HCT116 (cell line): ENCODE measurements at regions not wholly inside any gene's neighbourhood (a gene's known extent, or its start where the extent isn't known, plus 50 kb on each side); places are given as distances from the start of the nearest gene placed in this dataset.

Experiments used
- ATAC-seq: fragments of 200-7000 bp; cut with Tn5 transposase; 2 replicates; pipeline ENCODE4 v1.9.1; 2020; ENCODE audit warnings: mild to moderate bottlenecking, moderate library complexity
- BruUV-seq: library from RNA; stranded (reverse); fragments of 400-500 nt; replicated peaks from 2 replicates; lab custom pipeline; 2021; lab: Mats Ljungman, UMichigan
- CTCF ChIA-PET: fragments of 300-600 bp; sonication (Branson Sonifier 250); formaldehyde crosslinking; loops from one replicate; lab custom pipeline; 2021; ENCODE audit warnings: antibody characterized with exemption; lab: Charles Lee
- POLR2A ChIA-PET: fragments of 300-600, 350-600 bp; sonication (Branson Sonifier 250); formaldehyde crosslinking; loops from one replicate; lab custom pipeline; 2021; ENCODE audit warnings: antibody characterized with exemption; lab: Charles Lee
- RAD21 ChIA-PET, 2 experiments: fragments of 300-600 bp; sonication (Branson Sonifier 250); formaldehyde crosslinking; loops; one replicate each; lab custom pipeline; 2023; ENCODE audit warnings: low total read pairs in 2 of 2; ENCODE audit not compliant: uncharacterized antibody in 2 of 2, unreplicated experiment in 2 of 2, low non-redundant PET in 1 of 2; lab: Charles Lee
- DNase-seq: peaks from one replicate; pipeline ENCODE4 v3.0.0-alpha.2; 2010; ENCODE audit warnings: low read depth, low spot score
- H2AFZ ChIP-seq: fragments of 200-600 bp; shearing (Covaris generic), sonication (generic); 2 replicates; pipeline ENCODE4 v1.6.1; 2017; ENCODE audit warnings: low read depth, mixed run types, mixed read lengths, antibody characterized with exemption, low read length; ENCODE audit not compliant: poor library complexity, severe bottlenecking
- H3K27ac ChIP-seq: 2 replicates; pipeline ENCODE4 v1.5.1; 2012; ENCODE audit warnings: low read depth, low read length
- H3K27me3 ChIP-seq: fragments of 200-600 bp; sonication (generic); 2 replicates; pipeline ENCODE4 v1.6.1; 2016; ENCODE audit warnings: mixed run types, low read length, mixed read lengths; ENCODE audit not compliant: insufficient read depth
- H3K36me3 ChIP-seq, 2 experiments: fragments of 200-500 bp in 1 of 2; fragments of 200-600 bp in 1 of 2; sonication (Bioruptor generic) in 1 of 2; sonication (generic) in 1 of 2; 2 replicates each; pipeline versions ENCODE4 v1.5.1 to v1.6.1; 2014 to 2016; ENCODE audit warnings: low read length in 2 of 2, inconsistent platforms in 1 of 2, mixed read lengths in 1 of 2, mixed run types in 1 of 2; ENCODE audit not compliant: insufficient read depth in 2 of 2, control insufficient read depth in 1 of 2
- H3K4me1 ChIP-seq, 2 experiments: fragments of 200-600 bp in 1 of 2; sonication (generic) in 1 of 2; 2 replicates each; pipeline versions ENCODE4 v1.5.1 to v1.6.1; 2012 to 2017; ENCODE audit warnings: low read length in 2 of 2, inconsistent platforms in 1 of 2, mild to moderate bottlenecking in 1 of 2, mixed read lengths in 1 of 2, mixed run types in 1 of 2, moderate library complexity in 1 of 2; ENCODE audit not compliant: insufficient read depth in 2 of 2, control insufficient read depth in 1 of 2
- H3K4me2 ChIP-seq: fragments of 200-600 bp; sonication (generic); 2 replicates; pipeline ENCODE4 v1.6.1; 2017; ENCODE audit warnings: mixed run types, low read length, mixed read lengths
- H3K4me3 ChIP-seq, 2 experiments: fragments of 200-600 bp in 1 of 2; sonication (generic) in 1 of 2; replicated peaks in 1 of 2; 2 replicates each; pipeline ENCODE4 v1.5.1; 2011 to 2016; ENCODE audit warnings: low read length in 2 of 2, control low read depth in 1 of 2, low read depth in 1 of 2, mild to moderate bottlenecking in 1 of 2, mixed read lengths in 1 of 2, mixed run types in 1 of 2
- H3K79me2 ChIP-seq: fragments of 200-600 bp; sonication (generic); 2 replicates; pipeline ENCODE4 v1.6.1; 2017; ENCODE audit warnings: mild to moderate bottlenecking, mixed run types, low read length, moderate library complexity, mixed read lengths; ENCODE audit not compliant: insufficient read depth
- H3K9ac ChIP-seq: fragments of 200-600 bp; sonication (generic); 2 replicates; pipeline ENCODE4 v1.6.1; 2016; ENCODE audit warnings: low read length, mixed read lengths
- H3K9me2 ChIP-seq: fragments of 200-600 bp; sonication (generic), shearing (Covaris generic); 2 replicates; pipeline ENCODE4 v1.6.1; 2017; ENCODE audit warnings: mixed run types, mild to moderate bottlenecking, moderate library complexity; ENCODE audit not compliant: insufficient read depth
- H3K9me3 ChIP-seq, 2 experiments: fragments of 200-500 bp in 1 of 2; fragments of 200-600 bp in 1 of 2; sonication (Bioruptor generic) in 1 of 2; sonication (generic) in 1 of 2; 2 replicates each; pipeline ENCODE4 v1.6.1; 2014 to 2017; ENCODE audit warnings: low read length in 2 of 2, mixed read lengths in 2 of 2, inconsistent platforms in 1 of 2, low read depth in 1 of 2, mild to moderate bottlenecking in 1 of 2, mixed run types in 1 of 2, moderate library complexity in 1 of 2; ENCODE audit not compliant: control insufficient read depth in 1 of 2, insufficient read depth in 1 of 2
- H4K20me1 ChIP-seq: fragments of 200-600 bp; sonication (generic), shearing (Covaris generic); 2 replicates; pipeline ENCODE4 v1.6.1; 2017; ENCODE audit warnings: mixed run types, mild to moderate bottlenecking, moderate library complexity; ENCODE audit not compliant: insufficient read depth
- ATF3 ChIP-seq: IDR thresholded peaks from 2 replicates; pipeline ENCODE4 v1.6.1; 2012
- CTCF ChIP-seq, 3 experiments: fragments of 200-600 bp in 1 of 3; sonication (generic) in 1 of 3; IDR thresholded peaks in 2 of 3; conservative IDR thresholded peaks in 1 of 3; 2 replicates each; pipeline ENCODE4 v1.5.1; 2012 to 2017; ENCODE audit warnings: low read depth in 2 of 3, low read length in 2 of 3, antibody characterized with exemption in 1 of 3, borderline replicate concordance in 1 of 3, control low read depth in 1 of 3, mild to moderate bottlenecking in 1 of 3, mixed read lengths in 1 of 3, mixed run types in 1 of 3, moderate library complexity in 1 of 3; ENCODE audit not compliant: insufficient read depth in 1 of 3
- ELF1 ChIP-seq: IDR thresholded peaks from 2 replicates; pipeline ENCODE4 v1.6.1; 2012; ENCODE audit warnings: low read depth, borderline replicate concordance
- EZH2 ChIP-seq: fragments of 200-600 bp; sonication (generic); IDR thresholded peaks from 2 replicates; pipeline ENCODE4 v1.6.1; 2017; ENCODE audit warnings: antibody characterized with exemption, mixed run types
- JUND ChIP-seq: IDR thresholded peaks from 2 replicates; pipeline ENCODE4 v1.6.1; 2012
- MAX ChIP-seq: IDR thresholded peaks from 2 replicates; pipeline ENCODE4 v1.6.1; 2012
- POLR2AphosphoS5 ChIP-seq: IDR thresholded peaks from 2 replicates; pipeline ENCODE4 v1.6.1; 2011; ENCODE audit warnings: mild to moderate bottlenecking, low read depth, low read length, moderate library complexity
- RAD21 ChIP-seq: IDR thresholded peaks from 2 replicates; pipeline ENCODE4 v1.6.1; 2012; ENCODE audit warnings: low read depth, mild to moderate bottlenecking
- SP1 ChIP-seq: IDR thresholded peaks from 2 replicates; pipeline ENCODE4 v1.6.1; 2012; ENCODE audit warnings: low read depth
- SRF ChIP-seq: IDR thresholded peaks from 2 replicates; pipeline ENCODE4 v1.6.1; 2012; ENCODE audit warnings: low read depth
- YY1 ChIP-seq: IDR thresholded peaks from 2 replicates; pipeline ENCODE4 v1.6.1; 2011; ENCODE audit warnings: low read length, low read depth, moderate library complexity, mild to moderate bottlenecking; ENCODE audit not compliant: insufficient replicate concordance; ENCODE audit errors: extremely low read depth
- ZFX ChIP-seq: fragments of 450-650 bp; IDR thresholded peaks from 2 replicates; pipeline ENCODE4 v1.6.1; 2017
- ZNF274 ChIP-seq: fragments of 200-500 bp; sonication (Bioruptor generic); IDR thresholded peaks from 2 replicates; pipeline ENCODE4 v1.6.1; 2014; ENCODE audit warnings: mild to moderate bottlenecking, low read depth, low read length, inconsistent platforms
- intact Hi-C: fragments of 100-400 bp; cut with micrococcal nuclease; formaldehyde crosslinking; loops from 2 replicates; pipeline ENCODE4 v1.10.0; 2022

GRCh38 chr6:125444006-125444923, 142.5 kb upstream of the HDDC2 start (continued):
- TF ChIP-seq EZH2 (no peak), YY1 (no peak), POLR2AphosphoS5 (no peak), CTCF (IDR thresholded peaks at IDR 0.05 in 2 of 3, conservative IDR thresholded peaks at IDR 0.05 in 1 of 3; ENCODE audit: borderline replicate concordance in 1 of 3, insufficient read depth in 1 of 3, low read depth in 2 of 3, low read length in 2 of 3) (no peak), ZFX (no peak), ATF3 (no peak)

DNA sequence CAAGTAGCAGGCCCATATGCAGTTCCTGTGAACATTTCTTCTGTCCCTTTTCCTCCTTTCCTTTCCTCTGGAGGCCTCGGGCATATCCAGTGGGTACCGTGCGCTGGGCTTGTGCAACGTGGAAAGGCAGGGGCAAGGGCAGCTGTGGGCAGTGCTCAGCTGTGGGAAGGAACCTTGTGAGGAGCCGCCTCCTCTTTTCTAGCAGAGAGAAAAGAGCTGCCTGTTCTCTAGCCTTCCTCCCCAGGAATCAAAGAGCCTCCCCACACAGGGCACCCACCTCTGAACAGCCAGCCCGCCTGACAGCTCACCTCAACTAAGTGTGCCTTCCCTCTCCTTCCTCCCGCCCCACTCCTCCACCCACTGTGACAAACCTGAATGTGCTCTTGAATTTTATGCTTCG, 143.3 kb upstream of the HDDC2 start:
- ATAC-seq, result no peak
- CTCF ChIA-PET, result no interaction called here

More for the DNA sequence above, 143.3 kb upstream of the HDDC2 start:
- POLR2A ChIA-PET, result no interaction called here
- Histone ChIP-seq H3K4me1 (no peaks in the 10 kb centered on the region), H3K27me3 (peaks cover 71% of the 10 kb centered on the region), H3K9me2 (no peaks in the 10 kb centered on the region), H2AFZ (no peak overlapping the region), H3K9ac (no peak overlapping the region), H4K20me1 (no peaks in the 10 kb centered on the region), H3K27ac (no peak overlapping the region), H3K79me2 (no peaks in the 10 kb centered on the region), H3K36me3 (no peaks in the 10 kb centered on the region), H3K4me3 (no peak overlapping the region), H3K9me3 (no peaks in the 10 kb centered on the region), H3K4me2 (no peak overlapping the region)
- TF ChIP-seq CTCF (IDR thresholded peaks at IDR 0.05 in 2 of 3, conservative IDR thresholded peaks at IDR 0.05 in 1 of 3; ENCODE audit: borderline replicate concordance in 1 of 3, insufficient read depth in 1 of 3, low read depth in 2 of 3, low read length in 2 of 3) (no peak), JUND (no peak), SRF (no peak), MAX (no peak), ZNF274 (no peak), SP1 (no peak), ATF3 (no peak), ELF1 (no peak), RAD21 (no peak)
- intact Hi-C loops, result no loop called here
- RAD21 ChIA-PET, result no interaction called here
- DNase-seq, result no peak
- no TSS peak for BruUV-seq
